HCT116 (cell line): ENCODE measurements at regions not wholly inside any gene's neighbourhood (a gene's known extent, or its start where the extent isn't known, plus 50 kb on each side); places are given as distances from the start of the nearest gene placed in this dataset.

Experiments used
- ATAC-seq: fragments of 200-7000 bp; cut with Tn5 transposase; 2 replicates; pipeline ENCODE4 v1.9.1; 2020; ENCODE audit warnings: mild to moderate bottlenecking, moderate library complexity
- BruUV-seq: library from RNA; stranded (reverse); fragments of 400-500 nt; replicated peaks from 2 replicates; lab custom pipeline; 2021; lab: Mats Ljungman, UMichigan
- CTCF ChIA-PET: fragments of 300-600 bp; sonication (Branson Sonifier 250); formaldehyde crosslinking; loops from one replicate; lab custom pipeline; 2021; ENCODE audit warnings: antibody characterized with exemption; lab: Charles Lee
- POLR2A ChIA-PET: fragments of 300-600, 350-600 bp; sonication (Branson Sonifier 250); formaldehyde crosslinking; loops from one replicate; lab custom pipeline; 2021; ENCODE audit warnings: antibody characterized with exemption; lab: Charles Lee
- RAD21 ChIA-PET, 2 experiments: fragments of 300-600 bp; sonication (Branson Sonifier 250); formaldehyde crosslinking; loops; one replicate each; lab custom pipeline; 2023; ENCODE audit warnings: low total read pairs in 2 of 2; ENCODE audit not compliant: uncharacterized antibody in 2 of 2, unreplicated experiment in 2 of 2, low non-redundant PET in 1 of 2; lab: Charles Lee
- DNase-seq: peaks from one replicate; pipeline ENCODE4 v3.0.0-alpha.2; 2010; ENCODE audit warnings: low read depth, low spot score
- H2AFZ ChIP-seq: fragments of 200-600 bp; shearing (Covaris generic), sonication (generic); 2 replicates; pipeline ENCODE4 v1.6.1; 2017; ENCODE audit warnings: low read depth, mixed run types, mixed read lengths, antibody characterized with exemption, low read length; ENCODE audit not compliant: poor library complexity, severe bottlenecking
- H3K27ac ChIP-seq: 2 replicates; pipeline ENCODE4 v1.5.1; 2012; ENCODE audit warnings: low read depth, low read length
- H3K27me3 ChIP-seq: fragments of 200-600 bp; sonication (generic); 2 replicates; pipeline ENCODE4 v1.6.1; 2016; ENCODE audit warnings: mixed run types, low read length, mixed read lengths; ENCODE audit not compliant: insufficient read depth
- H3K36me3 ChIP-seq, 2 experiments: fragments of 200-500 bp in 1 of 2; fragments of 200-600 bp in 1 of 2; sonication (Bioruptor generic) in 1 of 2; sonication (generic) in 1 of 2; 2 replicates each; pipeline versions ENCODE4 v1.5.1 to v1.6.1; 2014 to 2016; ENCODE audit warnings: low read length in 2 of 2, inconsistent platforms in 1 of 2, mixed read lengths in 1 of 2, mixed run types in 1 of 2; ENCODE audit not compliant: insufficient read depth in 2 of 2, control insufficient read depth in 1 of 2
- H3K4me1 ChIP-seq, 2 experiments: fragments of 200-600 bp in 1 of 2; sonication (generic) in 1 of 2; 2 replicates each; pipeline versions ENCODE4 v1.5.1 to v1.6.1; 2012 to 2017; ENCODE audit warnings: low read length in 2 of 2, inconsistent platforms in 1 of 2, mild to moderate bottlenecking in 1 of 2, mixed read lengths in 1 of 2, mixed run types in 1 of 2, moderate library complexity in 1 of 2; ENCODE audit not compliant: insufficient read depth in 2 of 2, control insufficient read depth in 1 of 2
- H3K4me2 ChIP-seq: fragments of 200-600 bp; sonication (generic); 2 replicates; pipeline ENCODE4 v1.6.1; 2017; ENCODE audit warnings: mixed run types, low read length, mixed read lengths
- H3K4me3 ChIP-seq, 2 experiments: fragments of 200-600 bp in 1 of 2; sonication (generic) in 1 of 2; replicated peaks in 1 of 2; 2 replicates each; pipeline ENCODE4 v1.5.1; 2011 to 2016; ENCODE audit warnings: low read length in 2 of 2, control low read depth in 1 of 2, low read depth in 1 of 2, mild to moderate bottlenecking in 1 of 2, mixed read lengths in 1 of 2, mixed run types in 1 of 2
- H3K79me2 ChIP-seq: fragments of 200-600 bp; sonication (generic); 2 replicates; pipeline ENCODE4 v1.6.1; 2017; ENCODE audit warnings: mild to moderate bottlenecking, mixed run types, low read length, moderate library complexity, mixed read lengths; ENCODE audit not compliant: insufficient read depth
- H3K9ac ChIP-seq: fragments of 200-600 bp; sonication (generic); 2 replicates; pipeline ENCODE4 v1.6.1; 2016; ENCODE audit warnings: low read length, mixed read lengths
- H3K9me2 ChIP-seq: fragments of 200-600 bp; sonication (generic), shearing (Covaris generic); 2 replicates; pipeline ENCODE4 v1.6.1; 2017; ENCODE audit warnings: mixed run types, mild to moderate bottlenecking, moderate library complexity; ENCODE audit not compliant: insufficient read depth
- H3K9me3 ChIP-seq, 2 experiments: fragments of 200-500 bp in 1 of 2; fragments of 200-600 bp in 1 of 2; sonication (Bioruptor generic) in 1 of 2; sonication (generic) in 1 of 2; 2 replicates each; pipeline ENCODE4 v1.6.1; 2014 to 2017; ENCODE audit warnings: low read length in 2 of 2, mixed read lengths in 2 of 2, inconsistent platforms in 1 of 2, low read depth in 1 of 2, mild to moderate bottlenecking in 1 of 2, mixed run types in 1 of 2, moderate library complexity in 1 of 2; ENCODE audit not compliant: control insufficient read depth in 1 of 2, insufficient read depth in 1 of 2
- H4K20me1 ChIP-seq: fragments of 200-600 bp; sonication (generic), shearing (Covaris generic); 2 replicates; pipeline ENCODE4 v1.6.1; 2017; ENCODE audit warnings: mixed run types, mild to moderate bottlenecking, moderate library complexity; ENCODE audit not compliant: insufficient read depth
- ATF3 ChIP-seq: IDR thresholded peaks from 2 replicates; pipeline ENCODE4 v1.6.1; 2012
- EGR1 ChIP-seq: IDR thresholded peaks from 2 replicates; pipeline ENCODE4 v1.6.1; 2012; ENCODE audit warnings: low read depth
- EZH2phosphoT487 ChIP-seq: fragments of 200-600 bp; IDR thresholded peaks from 2 replicates; pipeline ENCODE4 v1.6.1; 2018; ENCODE audit warnings: antibody characterized with exemption, borderline replicate concordance
- JUND ChIP-seq: IDR thresholded peaks from 2 replicates; pipeline ENCODE4 v1.6.1; 2012
- MAX ChIP-seq: IDR thresholded peaks from 2 replicates; pipeline ENCODE4 v1.6.1; 2012
- RAD21 ChIP-seq: IDR thresholded peaks from 2 replicates; pipeline ENCODE4 v1.6.1; 2012; ENCODE audit warnings: low read depth, mild to moderate bottlenecking
- SIN3A ChIP-seq: IDR thresholded peaks from 2 replicates; pipeline ENCODE4 v1.6.1; 2012; ENCODE audit warnings: low read depth
- ZBTB33 ChIP-seq: IDR thresholded peaks from 2 replicates; pipeline ENCODE4 v1.6.1; 2011; ENCODE audit warnings: mild to moderate bottlenecking, low read length, moderate library complexity; ENCODE audit not compliant: insufficient replicate concordance; ENCODE audit errors: extremely low read depth
- ZNF274 ChIP-seq: fragments of 200-500 bp; sonication (Bioruptor generic); IDR thresholded peaks from 2 replicates; pipeline ENCODE4 v1.6.1; 2014; ENCODE audit warnings: mild to moderate bottlenecking, low read depth, low read length, inconsistent platforms
- intact Hi-C: fragments of 100-400 bp; cut with micrococcal nuclease; formaldehyde crosslinking; loops from 2 replicates; pipeline ENCODE4 v1.10.0; 2022

GRCh38 chr5:85910335-85910734, 707.4 kb upstream of the COX7C start:
- CTCF ChIA-PET = no interaction called here
- intact Hi-C loops = no loop called here
- ATAC-seq (no peak), DNase-seq (no peak)
- no peak overlapping the region for H3K27ac ChIP-seq
- no peaks in the 10 kb centered on the region for H3K36me3 ChIP-seq
- H3K27me3 ChIP-seq = no peaks in the 10 kb centered on the region
- no peaks in the 10 kb centered on the region for H3K9me3 ChIP-seq
- H3K4me1 ChIP-seq = no peaks in the 10 kb centered on the region
- POLR2A ChIA-PET = no interaction called here
- RAD21 ChIA-PET = no interaction called here
- H3K9ac ChIP-seq = no peak overlapping the region
- H3K9me2 ChIP-seq = no peaks in the 10 kb centered on the region
- no peak overlapping the region for H3K4me2 ChIP-seq
- no TSS peak for BruUV-seq
- H4K20me1 ChIP-seq = no peaks in the 10 kb centered on the region
- no peak overlapping the region for H3K4me3 ChIP-seq
- H3K79me2 ChIP-seq = no peaks in the 10 kb centered on the region
- no peak for TF ChIP-seq ZNF274
- no peak for TF ChIP-seq RAD21
- TF ChIP-seq EZH2phosphoT487 = no peak
- TF ChIP-seq SIN3A = no peak
- TF ChIP-seq MAX = no peak
- no peak for TF ChIP-seq ATF3
- H2AFZ ChIP-seq = no peak overlapping the region

- no peak for ATAC-seq
- Histone ChIP-seq H3K4me2 (no peak overlapping the region), H2AFZ (peak overlapping the region; percentile 94), H3K9ac (no peak overlapping the region), H3K27ac (no peak overlapping the region), H4K20me1 (no peaks in the 10 kb centered on the region), H3K4me3 (no peak overlapping the region), H3K4me1 (no peaks in the 10 kb centered on the region), H3K9me3 (no peaks in the 10 kb centered on the region), H3K9me2 (no peaks in the 10 kb centered on the region), H3K36me3 (no peaks in the 10 kb centered on the region), H3K27me3 (no peaks in the 10 kb centered on the region), H3K79me2 (no peaks in the 10 kb centered on the region)
- ChIA-PET RAD21 (no interaction called here), CTCF (no interaction called here), POLR2A (no interaction called here)
- BruUV-seq = no TSS peak
- DNase-seq = no peak
- TF ChIP-seq ZBTB33 = no peak
- TF ChIP-seq EGR1 = no peak
- no peak for TF ChIP-seq ZNF274
- TF ChIP-seq JUND = no peak
- intact Hi-C loops = no loop called here
These were observed 696.8 kb upstream of the COX7C start for GRCh38 chr5:85920984-85921383.
